ENCODE measurements at regions not wholly inside any gene's neighbourhood (a gene's known extent, or its start where the extent isn't known, plus 50 kb on each side); places are given as distances from the start of the nearest gene placed in this dataset.

DNA sequence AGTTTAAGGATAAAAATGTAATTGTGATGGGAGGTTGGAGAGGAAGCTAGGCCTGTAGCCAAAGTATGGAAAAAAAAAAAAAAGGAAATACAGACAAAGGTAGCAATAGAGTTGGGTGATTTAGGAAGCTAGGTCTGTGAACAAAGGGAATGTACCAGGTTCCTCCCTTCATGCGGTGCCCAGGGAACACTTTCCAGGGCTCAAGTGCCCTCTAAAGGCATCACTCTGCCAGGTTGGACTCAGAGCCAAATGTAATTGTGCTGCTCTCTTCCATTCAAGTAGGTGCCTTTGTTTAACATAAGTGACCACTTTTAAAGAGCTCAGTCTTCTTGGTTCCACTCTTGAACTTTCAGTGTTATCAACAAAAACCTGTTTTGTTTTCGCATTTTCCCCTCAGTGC, 159.7 kb upstream of the AHI1 start:
- Histone ChIP-seq H3K27me3 (no peaks in the 10 kb centered on the region), H3K36me3 (no peaks in the 10 kb centered on the region), H3K4me3 (no peak overlapping the region), H3K27ac (no peak overlapping the region), H3K4me1 (no peaks in the 10 kb centered on the region), H3K9me3 (peaks cover 0 to 9% (median 0%) of the 10 kb centered on the region in 3 donors)
- TF ChIP-seq CTCF (IDR thresholded peaks at IDR 0.05): no peak
- DNase-seq: no peak
- intact Hi-C loops (cut with DNase I; ENCODE audit: low total_unique reads): no loop called here

DNA sequence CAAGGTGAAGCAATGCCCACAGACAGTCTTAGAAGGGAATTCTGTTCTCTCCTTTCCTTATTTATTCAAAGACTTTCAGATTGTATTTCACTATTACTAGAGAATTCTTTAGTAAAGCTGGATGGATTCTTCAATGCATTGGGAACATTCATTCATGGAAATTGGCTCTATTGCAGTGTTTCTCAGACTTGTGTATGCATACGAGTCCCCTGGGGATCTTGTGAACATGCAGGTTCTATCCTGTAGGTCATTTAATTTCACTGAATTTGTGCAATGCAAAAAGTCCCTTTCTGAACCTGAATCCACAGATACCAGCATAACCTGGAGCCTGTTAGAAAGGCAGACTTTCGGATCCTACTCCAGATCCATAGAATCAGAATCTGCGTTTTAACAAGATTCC, 160.9 kb upstream of the AHI1 start:
- Histone ChIP-seq H3K36me3 (no peaks in the 10 kb centered on the region), H3K27me3 (no peaks in the 10 kb centered on the region), H3K9me3 (peaks cover 0 to 9% (median 0%) of the 10 kb centered on the region in 3 donors), H3K27ac (no peak overlapping the region), H3K4me3 (no peak overlapping the region), H3K4me1 (no peaks in the 10 kb centered on the region)
- TF ChIP-seq CTCF (IDR thresholded peaks at IDR 0.05): no peak
- DNase-seq: no peak
- intact Hi-C loops (cut with DNase I; ENCODE audit: low total_unique reads): no loop called here

DNA sequence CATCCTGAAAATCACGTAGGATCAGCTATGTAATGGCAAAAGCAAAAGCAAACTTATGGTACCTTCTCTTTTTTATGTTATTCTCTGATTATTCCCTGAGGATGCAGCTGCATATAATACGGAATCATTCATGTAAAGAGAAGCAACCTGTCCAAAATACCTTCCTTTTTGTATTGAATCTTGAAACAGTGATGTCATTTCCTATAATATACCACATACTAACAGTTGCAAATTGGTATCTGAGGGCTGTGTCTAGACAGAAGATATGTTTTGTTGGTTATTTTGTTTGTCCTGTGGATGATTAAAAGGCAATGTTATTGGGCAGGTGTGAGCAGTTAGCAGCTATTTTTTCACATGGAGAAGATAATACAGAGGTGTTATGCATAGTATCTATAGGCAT, 161.4 kb upstream of the AHI1 start:
- Histone ChIP-seq H3K9me3 (peaks cover 0 to 9% (median 0%) of the 10 kb centered on the region in 3 donors), H3K4me1 (no peaks in the 10 kb centered on the region), H3K36me3 (no peaks in the 10 kb centered on the region), H3K27ac (no peak overlapping the region), H3K27me3 (no peaks in the 10 kb centered on the region), H3K4me3 (no peak overlapping the region)
- no peak for TF ChIP-seq CTCF (IDR thresholded peaks at IDR 0.05)
- intact Hi-C loops (cut with DNase I; ENCODE audit: low total_unique reads): no loop called here
- DNase-seq: no peak

GRCh38 chr6:135664527-135664926, 167.0 kb upstream of the AHI1 start:
- H3K4me3 ChIP-seq: no peak overlapping the region
- TF ChIP-seq CTCF (IDR thresholded peaks at IDR 0.05): no peak
- H3K4me1 ChIP-seq: peaks cover 0 to 6% (median 2%) of the 10 kb centered on the region in 4 donors
- intact Hi-C loops (cut with DNase I; ENCODE audit: low total_unique reads): no loop called here
- no peaks in the 10 kb centered on the region for H3K27me3 ChIP-seq
- no peak overlapping the region for H3K27ac ChIP-seq
- H3K9me3 ChIP-seq: peaks cover 0 to 5% (median 0%) of the 10 kb centered on the region in 3 donors
- no peak for DNase-seq
- no peaks in the 10 kb centered on the region for H3K36me3 ChIP-seq

- no peak overlapping the region for H3K27ac ChIP-seq
Observed at GRCh38 chr6:135665935-135666334, 168.4 kb upstream of the AHI1 start.

More at GRCh38 chr6:135665935-135666334, 168.4 kb upstream of the AHI1 start:
- Histone ChIP-seq H3K4me3 (no peak overlapping the region), H3K9me3 (peaks cover 0 to 5% (median 0%) of the 10 kb centered on the region in 3 donors), H3K27me3 (no peaks in the 10 kb centered on the region), H3K36me3 (no peaks in the 10 kb centered on the region), H3K4me1 (peaks cover 0 to 6% (median 2%) of the 10 kb centered on the region in 4 donors)
- no peak for DNase-seq
- TF ChIP-seq CTCF (IDR thresholded peaks at IDR 0.05): no peak
- intact Hi-C loops (cut with DNase I; ENCODE audit: low total_unique reads): no loop called here

All from tibial artery (tissue), 4 donors.